Glutamatergic neuron (in vitro differentiated cells): ENCODE measurements at regions not wholly inside any gene's neighbourhood (a gene's known extent, or its start where the extent isn't known, plus 50 kb on each side); places are given as distances from the start of the nearest gene placed in this dataset.

Source experiments
- DNase-seq: peaks from one replicate; pipeline ENCODE4 v3.0.0; 2022
- H3K27ac Mint-ChIP-seq: one replicate; pipeline ENCODE4 v1.8.0; 2020; ENCODE audit warnings: mild to moderate bottlenecking, mixed read lengths, inconsistent platforms; ENCODE audit not compliant: unreplicated experiment
- H3K27me3 Mint-ChIP-seq: one replicate; pipeline ENCODE4 v1.8.0; 2020; ENCODE audit warnings: mild to moderate bottlenecking, moderate library complexity, mixed read lengths, inconsistent platforms; ENCODE audit not compliant: unreplicated experiment
- H3K36me3 Mint-ChIP-seq: one replicate; pipeline ENCODE4 v1.8.0; 2020; ENCODE audit warnings: mild to moderate bottlenecking, mixed read lengths, inconsistent platforms; ENCODE audit not compliant: unreplicated experiment
- H3K4me1 Mint-ChIP-seq: one replicate; pipeline ENCODE4 v1.8.0; 2020; ENCODE audit warnings: mild to moderate bottlenecking, low read depth, mixed read lengths, inconsistent platforms; ENCODE audit not compliant: unreplicated experiment
- H3K4me3 Mint-ChIP-seq: one replicate; pipeline ENCODE4 v1.8.0; 2020; ENCODE audit warnings: mild to moderate bottlenecking, mixed read lengths, inconsistent platforms; ENCODE audit not compliant: unreplicated experiment
- H3K9me3 Mint-ChIP-seq: one replicate; pipeline ENCODE4 v1.8.0; 2020; ENCODE audit warnings: mild to moderate bottlenecking, moderate library complexity, mixed read lengths, inconsistent platforms; ENCODE audit not compliant: unreplicated experiment
- CTCF ChIP-seq: fragments of 200-600 bp; sonication (generic); IDR thresholded peaks from one replicate; pipeline ENCODE4 v1.5.0; 2021; ENCODE audit not compliant: partially characterized antibody, unreplicated experiment

DNA sequence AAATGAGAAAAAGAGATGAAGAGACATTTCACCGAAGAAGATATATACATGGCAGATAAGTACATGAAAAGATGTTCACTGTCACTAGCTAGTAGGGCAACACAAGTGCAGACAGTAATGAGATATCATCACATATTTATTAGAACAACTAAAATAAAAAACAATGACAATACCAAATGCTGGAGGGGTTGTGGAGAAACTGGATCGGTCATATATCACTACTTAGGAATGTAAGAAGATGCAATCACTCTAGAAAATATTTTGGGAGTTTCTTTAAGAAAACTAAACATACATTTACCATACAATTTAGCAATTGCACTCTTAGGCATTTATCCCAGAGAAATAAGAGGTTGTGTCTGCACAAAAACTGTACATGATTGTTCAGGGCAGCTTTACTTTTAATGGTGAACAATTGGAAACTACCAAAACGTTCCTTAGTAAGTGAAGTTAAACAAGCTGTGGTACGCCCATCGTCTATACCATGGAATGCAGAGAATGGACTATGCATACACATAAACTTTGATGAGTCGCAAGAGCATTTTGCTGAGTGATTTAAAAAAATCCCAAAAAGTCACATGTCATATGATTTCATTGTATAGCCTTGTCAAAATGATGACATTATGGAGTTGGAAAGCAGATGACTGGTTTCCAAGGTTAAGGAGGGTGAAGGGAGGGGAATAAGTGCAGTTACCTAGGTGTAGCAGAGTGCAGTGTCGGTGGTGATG, 149.0 kb upstream of the UBE3A start:
- H3K4me1 Mint-ChIP-seq, result no peaks in the 10 kb centered on the region
- no peaks in the 10 kb centered on the region for H3K9me3 Mint-ChIP-seq
- no peak for DNase-seq
- TF ChIP-seq CTCF, result no peak
- peaks cover 5% of the 10 kb centered on the region for H3K36me3 Mint-ChIP-seq
- no peak overlapping the region for H3K4me3 Mint-ChIP-seq
- H3K27ac Mint-ChIP-seq, result no peak overlapping the region
- peaks cover 2% of the 10 kb centered on the region for H3K27me3 Mint-ChIP-seq

DNA sequence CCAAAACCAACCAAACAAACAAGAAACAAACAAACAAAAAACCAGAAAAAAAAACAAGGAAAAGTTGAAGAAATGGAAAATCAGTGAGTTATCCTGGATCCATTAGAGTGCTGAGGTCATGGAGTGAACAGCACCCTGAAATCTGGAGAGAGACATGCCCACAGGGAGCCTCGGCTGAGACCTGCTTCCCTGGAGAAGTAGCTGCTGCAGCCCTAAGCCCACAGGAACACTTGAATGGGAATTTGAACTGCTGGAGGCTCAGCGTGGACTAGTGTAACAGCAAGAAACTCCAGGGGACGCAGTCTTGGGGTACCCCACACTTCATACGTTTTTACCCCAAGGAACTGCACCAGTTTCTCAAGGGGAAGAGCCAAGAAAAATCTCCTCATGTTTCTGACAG, 144.1 kb upstream of the UBE3A start:
- H3K4me3 Mint-ChIP-seq, result no peak overlapping the region
- H3K27ac Mint-ChIP-seq, result no peak overlapping the region
- peaks cover under 1% of the 10 kb centered on the region for H3K36me3 Mint-ChIP-seq
- H3K9me3 Mint-ChIP-seq, result no peaks in the 10 kb centered on the region
- no peak for TF ChIP-seq CTCF
- H3K4me1 Mint-ChIP-seq, result no peaks in the 10 kb centered on the region
- no peak for DNase-seq
- H3K27me3 Mint-ChIP-seq, result no peaks in the 10 kb centered on the region

DNA sequence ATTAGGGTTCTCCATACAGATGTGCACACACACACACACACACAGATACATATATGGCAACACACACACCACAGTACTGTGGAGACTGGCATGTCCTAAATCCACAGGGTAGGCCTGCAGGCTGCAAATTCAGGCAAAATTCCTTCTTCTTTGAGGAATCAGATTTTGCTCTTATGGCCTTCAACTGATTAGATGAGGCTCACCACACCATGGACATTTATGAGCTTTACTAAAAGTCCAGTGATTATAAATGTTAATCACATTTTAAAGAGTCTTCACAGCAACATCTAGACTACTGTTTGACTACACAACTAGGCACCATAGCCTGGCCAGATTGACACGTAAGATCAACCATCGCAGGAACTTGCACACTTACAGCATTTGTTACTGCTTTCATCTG, 140.3 kb upstream of the UBE3A start:
- Mint-ChIP-seq H3K27me3 (no peaks in the 10 kb centered on the region), H3K36me3 (no peaks in the 10 kb centered on the region), H3K27ac (no peak overlapping the region), H3K4me1 (no peaks in the 10 kb centered on the region), H3K9me3 (no peaks in the 10 kb centered on the region), H3K4me3 (no peak overlapping the region)
- no peak for DNase-seq
- TF ChIP-seq CTCF, result no peak

DNA sequence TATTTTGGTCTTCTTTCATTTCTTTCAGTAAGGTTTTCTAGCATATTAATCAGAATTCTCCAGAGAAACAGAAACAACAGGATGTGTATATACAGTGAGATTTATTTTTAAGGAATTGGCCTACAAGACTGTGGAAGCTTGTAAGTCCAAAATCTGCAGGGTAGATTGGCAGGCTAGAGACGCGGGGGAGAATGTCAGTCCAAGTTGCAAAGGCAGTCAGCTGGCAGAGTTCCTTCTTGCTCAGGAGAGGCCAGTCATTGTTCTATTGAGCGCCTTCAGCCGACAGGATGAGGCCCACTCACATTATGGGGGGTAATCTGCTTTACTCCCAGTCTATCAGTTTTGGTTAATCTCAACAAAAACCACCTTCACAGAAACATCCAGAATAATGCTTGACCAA, 133.4 kb upstream of the UBE3A start:
- no peaks in the 10 kb centered on the region for H3K27me3 Mint-ChIP-seq

More for the DNA sequence above, 133.4 kb upstream of the UBE3A start:
- no peak for TF ChIP-seq CTCF
- Mint-ChIP-seq H3K4me3 (no peak overlapping the region), H3K36me3 (no peaks in the 10 kb centered on the region), H3K27ac (no peak overlapping the region), H3K9me3 (peaks cover 2% of the 10 kb centered on the region), H3K4me1 (no peaks in the 10 kb centered on the region)
- DNase-seq, result no peak
